GM12874 (cell line): ENCODE measurements at regions not wholly inside any gene's neighbourhood (a gene's known extent, or its start where the extent isn't known, plus 50 kb on each side); places are given as distances from the start of the nearest gene placed in this dataset.

Experiments used
- CTCF ChIP-seq: IDR thresholded peaks from 2 replicates; pipeline ENCODE4 v1.5.1; 2011; ENCODE audit warnings: low read depth, mild to moderate bottlenecking, control low read depth, low read length, moderate library complexity; ENCODE audit not compliant: insufficient read depth

DNA sequence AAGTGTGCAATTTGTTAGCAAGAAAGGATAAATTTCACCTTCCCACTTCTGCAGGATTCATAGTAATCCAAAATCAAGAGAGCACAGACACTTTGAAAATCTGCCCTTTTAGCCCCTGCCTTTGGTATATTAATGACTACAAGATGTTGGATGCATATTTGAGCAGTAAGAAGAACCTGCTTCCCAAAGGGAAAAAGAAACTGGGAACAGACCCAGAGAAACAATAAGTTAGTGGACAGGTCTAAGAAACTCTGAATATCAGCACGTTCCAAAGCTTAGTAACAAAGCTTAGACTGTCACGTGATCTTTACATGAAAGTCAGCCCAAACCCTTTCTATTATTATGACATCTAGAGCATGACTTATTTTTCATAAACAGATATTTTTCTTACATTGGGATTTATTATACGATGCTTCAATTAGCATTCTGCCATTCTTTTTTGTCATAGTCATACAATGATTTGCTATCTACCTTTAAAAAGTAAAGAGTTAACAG, 390.9 kb upstream of the ADGRL2 start:
- TF ChIP-seq CTCF = no peak

GRCh38 chr1:81409262-81409661, 391.5 kb upstream of the ADGRL2 start:
- no peak for TF ChIP-seq CTCF

DNA sequence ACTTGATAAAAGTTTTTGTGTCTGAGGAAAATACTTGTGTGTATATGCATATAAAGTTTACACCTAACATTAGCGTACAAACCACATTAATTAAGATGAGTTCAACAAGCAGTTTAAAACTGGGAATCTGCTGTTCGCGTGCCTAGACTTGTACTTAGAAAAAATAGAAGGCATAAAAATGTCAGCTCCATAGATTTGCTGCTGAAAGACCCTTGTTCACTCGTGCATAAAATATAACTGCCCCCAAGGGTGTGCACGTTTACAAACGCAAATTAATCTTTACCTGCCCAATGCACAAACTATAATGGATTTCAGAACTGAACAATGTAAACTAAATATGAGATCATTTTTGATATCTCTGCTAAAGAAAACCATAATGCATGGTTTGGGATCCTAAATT, 392.3 kb upstream of the ADGRL2 start:
- TF ChIP-seq CTCF = no peak

DNA sequence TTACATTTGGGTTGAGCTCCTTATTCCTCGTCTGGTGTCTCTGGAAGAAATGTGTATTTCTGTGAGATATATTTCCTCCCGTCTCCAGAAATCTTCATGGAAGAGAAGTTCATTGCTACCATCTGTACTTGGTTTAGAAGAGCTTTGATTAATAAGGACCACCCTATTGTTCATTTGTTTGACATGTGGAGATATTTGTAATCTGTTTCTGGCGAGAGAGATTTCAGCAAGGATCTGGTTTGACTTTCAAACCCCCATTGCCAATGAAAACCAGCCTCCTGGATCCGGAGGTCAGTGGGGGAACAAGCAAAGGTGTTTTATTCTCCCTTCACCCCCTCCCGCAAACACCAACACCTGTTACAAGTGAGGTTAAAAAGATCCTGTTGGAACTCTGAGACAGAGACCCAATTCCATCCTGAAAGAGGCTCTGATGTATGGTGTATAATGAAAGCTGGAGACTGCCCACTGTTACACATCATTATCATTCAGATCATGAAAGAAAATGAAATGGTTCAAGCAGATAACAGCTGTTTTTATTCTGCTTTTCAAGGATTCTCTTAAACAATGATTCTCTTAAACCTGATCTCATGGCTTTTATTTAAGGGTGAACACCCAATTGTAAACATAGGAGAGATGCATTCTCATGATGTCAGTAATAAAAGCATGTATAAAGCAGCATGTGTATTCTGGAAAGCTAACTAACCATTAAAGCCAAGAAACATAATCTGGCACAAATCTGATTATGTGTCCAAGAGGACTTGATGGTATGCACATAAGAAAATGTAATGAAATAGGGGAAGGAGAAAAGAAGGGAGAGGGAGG, 393.5 kb upstream of the ADGRL2 start:
- no peak for TF ChIP-seq CTCF

DNA sequence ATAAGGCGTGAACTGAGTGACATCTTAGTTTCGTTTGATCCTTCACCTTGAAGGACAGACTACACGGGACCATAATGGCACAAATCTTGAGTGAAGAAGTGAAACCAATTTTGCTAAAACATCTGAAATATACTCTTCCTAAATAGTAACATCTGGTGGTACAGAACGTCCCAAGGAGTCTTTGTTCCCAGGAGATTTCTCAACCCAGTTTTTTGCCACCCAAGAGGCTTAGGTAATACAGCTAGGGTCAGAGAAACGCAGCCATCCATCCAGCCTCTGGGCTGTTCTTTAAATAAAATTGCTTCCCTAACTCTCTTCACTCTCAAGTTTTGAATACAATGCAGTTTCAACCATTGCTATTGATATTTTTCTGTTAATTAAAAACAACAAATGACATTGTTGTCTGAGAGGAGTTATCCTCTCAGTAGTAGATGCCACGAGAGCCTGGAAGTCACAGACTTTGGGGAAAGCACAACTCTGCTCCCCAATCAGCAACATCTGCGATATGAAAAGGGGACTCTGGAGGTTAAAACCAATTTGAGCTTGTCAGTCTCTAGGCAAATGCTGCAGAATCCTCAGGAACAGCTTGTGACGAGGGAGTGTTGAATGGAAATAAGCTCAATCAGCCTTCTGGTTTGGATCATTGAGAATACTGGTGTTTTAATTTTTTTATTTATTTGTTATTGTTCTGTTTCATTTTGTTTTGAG, 394.3 kb upstream of the ADGRL2 start:
- no peak for TF ChIP-seq CTCF

DNA sequence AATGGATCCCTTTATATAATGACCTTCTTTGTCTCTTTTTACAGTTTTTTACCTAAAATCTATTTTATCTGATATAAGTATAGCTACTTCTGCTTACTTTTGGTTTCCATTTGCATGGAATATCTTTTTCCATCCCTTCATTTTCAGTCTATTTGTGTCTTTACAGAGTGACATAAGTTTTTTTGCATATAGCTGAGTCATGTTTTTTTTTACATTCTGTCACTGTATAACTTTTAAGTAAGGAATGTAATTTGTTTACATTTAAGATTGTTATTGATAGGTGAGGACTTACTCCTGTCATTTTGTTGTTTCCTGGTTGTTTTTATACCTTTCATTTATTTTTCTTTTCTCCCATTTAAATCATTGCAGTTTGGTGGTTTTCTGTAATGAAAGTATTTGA, 402.7 kb upstream of the ADGRL2 start:
- TF ChIP-seq CTCF = no peak

GRCh38 chr1:81392526-81393226, 408.1 kb upstream of the ADGRL2 start:
- TF ChIP-seq CTCF = no peak
